ENCODE measurements at regions not wholly inside any gene's neighbourhood (a gene's known extent, or its start where the extent isn't known, plus 50 kb on each side); places are given as distances from the start of the nearest gene placed in this dataset.

DNA sequence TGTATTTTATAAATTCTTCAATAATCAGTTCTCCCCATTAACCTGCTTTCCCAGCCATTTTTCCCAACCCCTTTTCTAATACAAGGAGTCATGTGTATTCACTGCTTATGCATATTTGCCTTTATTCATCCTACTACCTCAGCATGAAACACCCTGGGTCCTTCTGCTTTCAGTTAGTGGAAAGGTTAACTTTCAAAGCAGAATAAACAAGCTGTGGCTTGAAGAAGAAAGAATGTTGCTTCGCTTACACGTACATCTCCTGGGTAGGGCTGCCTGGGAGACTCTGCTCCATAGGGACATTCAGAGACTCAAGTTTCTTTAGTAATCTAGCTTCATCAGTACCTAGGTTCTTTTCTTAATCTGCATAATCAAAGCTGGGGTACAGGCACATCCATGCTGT, 567.8 kb upstream of the SLC10A2 start:
- Histone ChIP-seq H3K4me3 (no peak overlapping the region), H3K4me1 (ENCODE audit: low read depth) (no peaks in the 10 kb centered on the region), H3K27me3 (no peaks in the 10 kb centered on the region), H3K27ac (no peak overlapping the region), H3K9me3 (ENCODE audit: low read depth) (no peaks in the 10 kb centered on the region), H3K36me3 (no peaks in the 10 kb centered on the region)
- no peak for DNase-seq (ENCODE audit: low read depth in 1 of 2, low spot score in 1 of 2)
- TF ChIP-seq, protein P1, sequence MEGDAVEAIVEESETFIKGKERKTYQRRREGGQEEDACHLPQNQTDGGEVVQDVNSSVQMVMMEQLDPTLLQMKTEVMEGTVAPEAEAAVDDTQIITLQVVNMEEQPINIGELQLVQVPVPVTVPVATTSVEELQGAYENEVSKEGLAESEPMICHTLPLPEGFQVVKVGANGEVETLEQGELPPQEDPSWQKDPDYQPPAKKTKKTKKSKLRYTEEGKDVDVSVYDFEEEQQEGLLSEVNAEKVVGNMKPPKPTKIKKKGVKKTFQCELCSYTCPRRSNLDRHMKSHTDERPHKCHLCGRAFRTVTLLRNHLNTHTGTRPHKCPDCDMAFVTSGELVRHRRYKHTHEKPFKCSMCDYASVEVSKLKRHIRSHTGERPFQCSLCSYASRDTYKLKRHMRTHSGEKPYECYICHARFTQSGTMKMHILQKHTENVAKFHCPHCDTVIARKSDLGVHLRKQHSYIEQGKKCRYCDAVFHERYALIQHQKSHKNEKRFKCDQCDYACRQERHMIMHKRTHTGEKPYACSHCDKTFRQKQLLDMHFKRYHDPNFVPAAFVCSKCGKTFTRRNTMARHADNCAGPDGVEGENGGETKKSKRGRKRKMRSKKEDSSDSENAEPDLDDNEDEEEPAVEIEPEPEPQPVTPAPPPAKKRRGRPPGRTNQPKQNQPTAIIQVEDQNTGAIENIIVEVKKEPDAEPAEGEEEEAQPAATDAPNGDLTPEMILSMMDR (IDR thresholded peaks at IDR 0.05; ENCODE audit: low read depth, low read length) = no peak

- TF ChIP-seq, protein P1 (IDR thresholded peaks at IDR 0.05; ENCODE audit: low read depth, low read length) = no peak
- Histone ChIP-seq H3K4me3 (no peak overlapping the region), H3K27me3 (no peaks in the 10 kb centered on the region), H3K9me3 (ENCODE audit: low read depth) (no peaks in the 10 kb centered on the region), H3K27ac (no peak overlapping the region), H3K4me1 (ENCODE audit: low read depth) (no peaks in the 10 kb centered on the region), H3K36me3 (no peaks in the 10 kb centered on the region)
- DNase-seq (ENCODE audit: low read depth in 1 of 2, low spot score in 1 of 2) = no peak
These were observed 559.0 kb upstream of the SLC10A2 start for GRCh38 chr13:103625194-103625593.

- no peaks in the 10 kb centered on the region for H3K36me3 ChIP-seq
- H3K4me1 ChIP-seq (ENCODE audit: low read depth) = peaks cover 29% of the 10 kb centered on the region
- H3K27me3 ChIP-seq = no peaks in the 10 kb centered on the region
- H3K4me3 ChIP-seq = no peak overlapping the region
- no peak overlapping the region for H3K27ac ChIP-seq
- H3K9me3 ChIP-seq (ENCODE audit: low read depth) = no peaks in the 10 kb centered on the region
- TF ChIP-seq, protein P1 (IDR thresholded peaks at IDR 0.05; ENCODE audit: low read depth, low read length) = no peak
- no peak for DNase-seq (ENCODE audit: low read depth in 1 of 2, low spot score in 1 of 2)
These were observed 551.9 kb upstream of the SLC10A2 start for GRCh38 chr13:103618151-103618550.

DNA sequence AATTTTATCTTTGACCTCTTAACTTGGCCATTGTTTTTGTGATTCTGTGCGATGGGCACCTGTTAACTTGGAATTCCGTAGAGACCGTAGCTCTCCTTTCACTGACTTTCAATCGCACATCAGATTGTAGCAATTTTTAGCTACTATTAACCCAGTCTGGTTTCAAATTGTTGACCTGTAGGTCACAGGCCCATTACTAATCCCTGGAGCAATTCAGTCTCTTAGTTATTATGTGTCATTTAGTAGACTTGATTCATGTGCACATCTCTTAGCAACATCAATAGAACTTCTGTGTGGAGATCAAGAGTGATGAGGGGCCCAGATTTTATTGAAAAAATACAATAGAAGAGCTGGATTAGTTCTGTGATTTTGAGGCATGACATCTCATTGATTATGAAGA, 549.6 kb upstream of the SLC10A2 start:
- Histone ChIP-seq H3K4me1 (ENCODE audit: low read depth) (peaks cover 35% of the 10 kb centered on the region), H3K4me3 (no peak overlapping the region), H3K27ac (no peak overlapping the region), H3K27me3 (no peaks in the 10 kb centered on the region), H3K36me3 (no peaks in the 10 kb centered on the region), H3K9me3 (ENCODE audit: low read depth) (no peaks in the 10 kb centered on the region)
- TF ChIP-seq, protein P1 (IDR thresholded peaks at IDR 0.05; ENCODE audit: low read depth, low read length) = no peak
- no peak for DNase-seq (ENCODE audit: low read depth in 1 of 2, low spot score in 1 of 2)

- peaks cover 36% of the 10 kb centered on the region for H3K4me1 ChIP-seq (ENCODE audit: low read depth)
- no peaks in the 10 kb centered on the region for H3K27me3 ChIP-seq
- H3K9me3 ChIP-seq (ENCODE audit: low read depth) = no peaks in the 10 kb centered on the region
- H3K36me3 ChIP-seq = no peaks in the 10 kb centered on the region
- H3K4me3 ChIP-seq = no peak overlapping the region
- TF ChIP-seq, protein P1 (IDR thresholded peaks at IDR 0.05; ENCODE audit: low read depth, low read length) = no peak
- no peak for DNase-seq (ENCODE audit: low read depth in 1 of 2, low spot score in 1 of 2)
- H3K27ac ChIP-seq = no peak overlapping the region
These were observed 548.5 kb upstream of the SLC10A2 start for GRCh38 chr13:103614761-103615160.

- H3K4me1 ChIP-seq (ENCODE audit: low read depth) = peaks cover 6% of the 10 kb centered on the region
- H3K4me3 ChIP-seq = no peak overlapping the region
- TF ChIP-seq, protein P1 (IDR thresholded peaks at IDR 0.05; ENCODE audit: low read depth, low read length) = no peak
- H3K27ac ChIP-seq = no peak overlapping the region
- H3K9me3 ChIP-seq (ENCODE audit: low read depth) = no peaks in the 10 kb centered on the region
- no peaks in the 10 kb centered on the region for H3K36me3 ChIP-seq
- no peaks in the 10 kb centered on the region for H3K27me3 ChIP-seq
- DNase-seq (ENCODE audit: low read depth in 1 of 2, low spot score in 1 of 2) = no peak
These were observed 541.8 kb upstream of the SLC10A2 start for GRCh38 chr13:103607995-103608394.

Measured in cardiac muscle cell (in vitro differentiated cells and primary cell).